Small intestine (tissue), 7 donors: ENCODE measurements at regions not wholly inside any gene's neighbourhood (a gene's known extent, or its start where the extent isn't known, plus 50 kb on each side); places are given as distances from the start of the nearest gene placed in this dataset.

Source experiments
- DNase-seq, 2 donors: peaks; one replicate each; pipeline versions ENCODE4 v3.0.0 to v3.0.0-alpha.2; 2013
- FAIRE-seq: peaks from 2 replicates; lab custom pipeline; 2012; peaks lifted over from hg19 to GRCh38; lab: Jason Lieb, UNC
- H3K27ac ChIP-seq, 3 donors: one replicate each; pipeline ENCODE4 v1.5.1; 2013; ENCODE audit warnings: low read length in 2 of 3, mild to moderate bottlenecking in 2 of 3, control low read depth in 1 of 3, inconsistent platforms in 1 of 3, low read depth in 1 of 3, moderate library complexity in 1 of 3
- H3K27me3 ChIP-seq, 3 donors: one replicate each; pipeline ENCODE4 v1.6.1; 2013; ENCODE audit warnings: low read length in 3 of 3, inconsistent platforms in 1 of 3; ENCODE audit not compliant: control insufficient read depth in 3 of 3, insufficient read depth in 3 of 3
- H3K36me3 ChIP-seq, 3 donors: one replicate each; pipeline ENCODE4 v1.6.1; 2013; ENCODE audit warnings: low read length in 3 of 3, inconsistent platforms in 1 of 3, low read depth in 1 of 3, mild to moderate bottlenecking in 1 of 3, moderate library complexity in 1 of 3; ENCODE audit not compliant: control insufficient read depth in 3 of 3, insufficient read depth in 2 of 3
- H3K4me1 ChIP-seq, 3 donors: one replicate each; pipeline ENCODE4 v1.6.1; 2013; ENCODE audit warnings: low read length in 2 of 3, inconsistent platforms in 1 of 3, low read depth in 1 of 3, mild to moderate bottlenecking in 1 of 3, moderate library complexity in 1 of 3; ENCODE audit not compliant: control insufficient read depth in 3 of 3, insufficient read depth in 2 of 3
- H3K4me3 ChIP-seq, 3 donors: one replicate each; pipeline ENCODE4 v1.5.1; 2013; ENCODE audit warnings: low read length in 3 of 3, control low read depth in 1 of 3, inconsistent platforms in 1 of 3, low read depth in 1 of 3, mild to moderate bottlenecking in 1 of 3, moderate library complexity in 1 of 3
- H3K9me3 ChIP-seq, 2 donors: one replicate each; pipeline ENCODE4 v1.6.1; 2013; ENCODE audit warnings: low read depth in 1 of 2, low read length in 1 of 2; ENCODE audit not compliant: control insufficient read depth in 2 of 2, insufficient read depth in 1 of 2
- WGBS, 3 donors: extraction: QIAGEN DNeasy Blood & Tissue Kit; methylation state at CpG; one replicate each; pipeline ENCODE4 v1.1.7; 2013; 5-methylcytosine and 5-hydroxymethylcytosine counted together
- donor health status: healthy with polysubstance abuse.
- donor health status: control.
- donor health status: control.
- donor health status: Bipolar disorder and iron deficiency.
- donor health status: healthy.

DNA sequence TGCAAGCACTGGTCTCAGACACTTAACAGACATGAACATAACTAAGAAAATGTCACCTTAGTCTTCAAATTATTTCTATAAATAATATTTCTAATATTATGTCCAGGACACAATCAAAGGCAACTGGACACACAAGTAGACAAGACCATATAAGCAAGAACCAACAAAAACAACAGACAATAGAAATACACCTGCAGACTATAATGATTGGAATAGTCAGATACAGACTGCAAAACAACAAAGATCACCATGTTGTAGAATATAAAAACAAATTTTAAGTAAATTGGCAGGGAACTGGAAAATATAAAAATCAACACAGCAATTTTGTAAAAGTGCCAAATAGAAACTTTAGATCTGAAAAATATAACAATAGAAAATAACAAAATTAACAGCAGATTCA is 220.7 kb downstream of the CLCN4 start:
- H3K4me1 ChIP-seq: no peaks in the 10 kb centered on the region
- H3K4me3 ChIP-seq: no peak overlapping the region
- no peaks in the 10 kb centered on the region for H3K36me3 ChIP-seq
- peaks cover 0 to 2% (median 0%) of the 10 kb centered on the region in 3 donors for H3K27me3 ChIP-seq
- H3K9me3 ChIP-seq: peaks cover 0 to 2% of the 10 kb centered on the region in 2 donors
- DNase-seq: no peak
- H3K27ac ChIP-seq: no peak overlapping the region
- no peak for FAIRE-seq

DNA sequence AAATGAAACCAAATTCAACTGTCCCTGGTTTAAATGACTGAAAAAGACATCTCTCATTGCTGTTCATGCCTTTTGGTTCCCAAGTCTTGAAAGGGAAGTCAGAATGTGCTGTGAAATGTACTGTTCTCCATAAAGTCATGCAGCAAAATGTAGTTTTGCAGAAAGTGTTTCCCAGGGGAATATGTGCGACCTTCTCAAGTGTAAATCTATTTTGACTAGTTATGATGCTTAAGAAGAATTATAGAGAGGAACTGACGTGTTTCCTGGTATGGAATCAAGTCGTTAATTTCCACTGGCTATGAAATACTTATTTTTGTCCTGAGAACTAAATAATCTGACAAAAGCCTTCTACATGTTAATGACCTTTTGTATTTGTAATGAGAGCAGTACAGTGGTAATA is 223.1 kb downstream of the CLCN4 start:
- no peak for FAIRE-seq
- no peak for DNase-seq
- H3K27me3 ChIP-seq: peaks cover 0 to 2% (median 0%) of the 10 kb centered on the region in 3 donors
- WGBS, 3 donors: 35 to 67% (median 48%) methylated on average over 3 of the region's 3 CpGs
- no peaks in the 10 kb centered on the region for H3K36me3 ChIP-seq
- peaks cover 0 to 2% of the 10 kb centered on the region in 2 donors for H3K9me3 ChIP-seq
- no peaks in the 10 kb centered on the region for H3K4me1 ChIP-seq
- no peak overlapping the region for H3K27ac ChIP-seq
- no peak overlapping the region for H3K4me3 ChIP-seq

DNA sequence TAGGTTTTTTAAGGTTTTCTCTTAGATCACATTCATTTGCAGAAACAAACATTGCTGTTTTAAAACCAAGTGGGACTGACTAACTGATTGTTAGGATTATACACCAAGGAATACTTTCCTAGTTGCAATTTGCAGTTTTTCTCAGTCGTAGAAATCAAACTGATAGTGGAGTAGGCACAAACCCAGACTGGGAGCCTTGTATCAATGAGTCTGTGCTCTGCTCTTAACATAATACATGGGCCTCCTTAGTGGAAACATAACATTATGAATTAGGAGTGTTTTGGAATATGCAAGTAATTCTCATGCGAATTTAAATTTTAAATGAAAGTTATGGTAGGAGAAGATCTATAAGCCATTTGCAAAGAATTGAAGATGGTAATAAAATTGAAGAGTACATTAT is 223.5 kb downstream of the CLCN4 start:
- no peaks in the 10 kb centered on the region for H3K36me3 ChIP-seq
- WGBS, 3 donors: 58 to 79% (median 70%) methylated on average over 2 of the region's 2 CpGs
- FAIRE-seq: no peak
- no peak overlapping the region for H3K27ac ChIP-seq
- H3K4me1 ChIP-seq: no peaks in the 10 kb centered on the region
- H3K4me3 ChIP-seq: no peak overlapping the region
- H3K27me3 ChIP-seq: peaks cover 0 to 2% (median 0%) of the 10 kb centered on the region in 3 donors
- peaks cover 0 to 2% of the 10 kb centered on the region in 2 donors for H3K9me3 ChIP-seq
- no peak for DNase-seq

DNA sequence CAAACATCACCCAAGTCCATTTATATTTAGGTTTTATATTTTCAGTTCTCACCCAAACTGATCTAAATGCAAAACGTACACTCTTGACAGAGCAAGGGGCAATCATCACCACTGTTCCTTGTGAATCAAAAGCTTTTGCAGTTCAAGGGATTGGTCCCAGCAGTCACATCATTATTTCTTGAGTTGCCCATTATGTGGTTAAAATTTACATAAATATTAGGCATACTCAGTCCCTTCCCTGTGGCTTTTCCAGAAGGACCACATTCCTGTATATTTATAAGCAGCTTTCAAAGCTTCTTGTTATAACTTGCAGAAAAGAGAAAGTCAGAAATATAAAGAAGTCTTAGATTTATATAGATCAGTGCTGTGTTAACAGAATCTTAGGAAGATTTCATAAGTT is 224.4 kb downstream of the CLCN4 start:
- FAIRE-seq (no peak), DNase-seq (no peak)
- H3K4me1 ChIP-seq: no peaks in the 10 kb centered on the region
- H3K27ac ChIP-seq: no peak overlapping the region
- H3K9me3 ChIP-seq: peaks cover 0 to 2% of the 10 kb centered on the region in 2 donors
- WGBS, 3 donors: 48 to 74% (median 52%) methylated on average over 1 of the region's 1 CpG
- H3K27me3 ChIP-seq: peaks cover 0 to 2% (median 0%) of the 10 kb centered on the region in 3 donors
- no peaks in the 10 kb centered on the region for H3K36me3 ChIP-seq
- H3K4me3 ChIP-seq: no peak overlapping the region

DNA sequence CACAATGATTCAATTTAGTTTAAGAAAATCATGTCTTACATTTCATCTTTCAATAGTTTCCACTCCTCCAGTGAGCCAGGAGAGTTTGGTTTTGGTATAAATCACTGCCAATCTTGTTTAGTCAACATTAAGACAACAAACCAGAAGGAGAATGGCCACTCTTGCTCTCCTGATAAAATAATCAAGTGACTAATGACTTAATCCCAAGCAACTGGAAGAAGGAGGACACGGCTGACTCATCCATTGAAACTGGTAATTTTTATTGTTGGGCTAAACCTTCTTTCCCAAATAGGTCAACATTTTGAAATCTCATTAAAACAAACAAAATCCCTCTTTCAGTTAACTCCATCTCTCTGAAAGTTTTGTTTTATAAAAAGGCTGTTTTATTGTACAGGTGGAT is 230.2 kb downstream of the CLCN4 start:
- Histone ChIP-seq H3K4me3 (no peak overlapping the region), H3K27me3 (no peaks in the 10 kb centered on the region), H3K9me3 (no peaks in the 10 kb centered on the region), H3K27ac (no peak overlapping the region), H3K4me1 (no peaks in the 10 kb centered on the region), H3K36me3 (no peaks in the 10 kb centered on the region)
- FAIRE-seq (no peak), DNase-seq (no peak)
- WGBS, 3 donors: 24 to 54% (median 51%) methylated on average over 1 of the region's 1 CpG

DNA sequence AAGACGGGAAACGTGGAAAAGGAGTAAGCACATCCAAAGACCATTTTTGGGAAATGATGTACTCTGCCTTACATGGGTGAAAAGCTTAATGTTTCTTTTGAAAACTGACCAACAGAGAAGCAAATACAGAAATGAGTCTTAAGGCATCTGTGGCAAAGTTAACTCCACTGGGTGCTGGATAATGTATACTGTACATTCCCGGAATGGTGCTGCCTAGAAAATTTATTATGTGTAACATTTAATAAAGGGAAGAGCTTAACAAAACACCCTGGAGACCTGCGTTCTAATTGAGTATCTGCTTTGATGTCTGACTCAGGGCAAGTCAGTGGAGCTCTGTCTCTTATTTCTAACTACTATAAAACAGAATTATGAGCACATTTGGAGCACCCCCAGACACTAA is 230.2 kb downstream of the MID1 start:
- Histone ChIP-seq H3K4me1 (no peaks in the 10 kb centered on the region), H3K9me3 (no peaks in the 10 kb centered on the region), H3K27me3 (no peaks in the 10 kb centered on the region), H3K36me3 (no peaks in the 10 kb centered on the region), H3K27ac (no peak overlapping the region), H3K4me3 (no peak overlapping the region)
- FAIRE-seq (no peak), DNase-seq (no peak)
- 54 to 62% (median 56%) methylated on average over 4 of the region's 4 CpGs for WGBS, 3 donors

DNA sequence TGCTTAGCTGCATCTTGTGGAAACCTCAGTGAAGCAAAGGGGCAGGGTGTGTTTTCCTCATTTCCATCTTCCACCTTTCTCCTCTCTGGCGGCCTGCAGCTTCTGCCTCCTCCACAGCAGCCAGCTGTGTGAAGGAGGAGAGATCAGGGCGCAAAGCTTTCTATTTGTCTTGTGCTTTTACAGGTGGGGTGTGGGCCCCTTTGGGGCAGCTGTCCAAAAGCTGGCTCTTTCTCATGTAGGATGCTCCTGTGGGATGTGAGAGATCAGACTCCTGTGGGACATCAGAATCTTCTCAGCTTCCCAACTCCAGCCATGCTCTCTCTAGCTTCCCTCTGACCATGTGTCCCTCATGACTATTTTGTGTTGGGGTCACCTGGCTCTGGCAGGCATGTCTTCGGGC is 227.1 kb downstream of the MID1 start:
- Histone ChIP-seq H3K36me3 (no peaks in the 10 kb centered on the region), H3K9me3 (no peaks in the 10 kb centered on the region), H3K27ac (no peak overlapping the region), H3K27me3 (no peaks in the 10 kb centered on the region), H3K4me1 (no peaks in the 10 kb centered on the region), H3K4me3 (no peak overlapping the region)
- FAIRE-seq: no peak
- DNase-seq: no peak
- 54 to 83% (median 73%) methylated on average over 3 of the region's 3 CpGs for WGBS, 3 donors

DNA sequence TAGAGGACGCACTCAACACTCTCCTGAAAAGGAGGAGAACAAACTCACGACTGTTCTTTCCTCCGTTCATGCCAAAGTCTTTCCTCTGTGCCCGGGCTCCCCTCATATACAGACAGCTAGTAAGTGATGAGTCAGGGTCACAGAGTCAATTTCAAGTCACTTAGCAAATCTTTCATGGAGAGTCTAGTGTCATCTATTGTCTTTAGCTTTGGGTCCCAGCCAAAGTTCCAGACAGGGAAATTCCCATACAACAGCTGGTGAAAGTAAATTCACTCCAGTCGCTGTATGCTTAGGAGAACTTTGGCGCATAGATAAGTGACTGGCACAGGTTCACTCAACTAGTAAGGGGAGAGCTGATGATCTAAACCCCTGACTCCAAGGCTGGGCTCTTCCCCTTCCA is 226.5 kb downstream of the MID1 start:
- Histone ChIP-seq H3K4me1 (no peaks in the 10 kb centered on the region), H3K27me3 (no peaks in the 10 kb centered on the region), H3K4me3 (no peak overlapping the region), H3K9me3 (no peaks in the 10 kb centered on the region), H3K36me3 (no peaks in the 10 kb centered on the region), H3K27ac (no peak overlapping the region)
- WGBS, 3 donors: 48 to 66% (median 54%) methylated on average over 6 of the region's 6 CpGs
- FAIRE-seq: no peak
- no peak for DNase-seq

DNA sequence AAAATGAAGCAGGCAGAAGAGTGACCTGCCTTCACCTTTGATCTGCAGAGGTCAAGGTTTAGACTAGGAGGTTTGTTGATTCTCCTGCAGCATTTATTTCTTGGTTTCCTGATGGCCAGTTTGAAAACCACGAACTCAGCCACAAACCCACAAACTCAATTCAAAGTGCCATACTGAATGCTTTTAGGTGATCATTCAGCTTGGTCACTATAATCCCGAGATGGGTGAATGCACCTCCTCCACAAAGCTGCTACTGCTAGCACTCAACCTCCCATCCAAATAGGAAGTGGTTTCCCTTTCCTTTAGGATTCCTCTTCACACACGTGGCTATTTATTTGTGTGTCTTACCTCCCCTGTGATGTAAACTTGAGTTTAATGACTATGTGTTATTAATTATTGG is 225.2 kb downstream of the MID1 start:
- DNase-seq (no peak), FAIRE-seq (no peak)
- Histone ChIP-seq H3K27me3 (no peaks in the 10 kb centered on the region), H3K4me3 (no peak overlapping the region), H3K4me1 (no peaks in the 10 kb centered on the region), H3K36me3 (no peaks in the 10 kb centered on the region), H3K27ac (no peak overlapping the region), H3K9me3 (no peaks in the 10 kb centered on the region)
- 25 to 46% (median 38%) methylated on average over 3 of the region's 3 CpGs for WGBS, 3 donors
